IMR-90 (cell line): ENCODE measurements at regions not wholly inside any gene's neighbourhood (a gene's known extent, or its start where the extent isn't known, plus 50 kb on each side); places are given as distances from the start of the nearest gene placed in this dataset.

Source experiments
- ATAC-seq: fragments of 200-7000 bp; cut with Tn5 transposase; 2 replicates; pipeline ENCODE4 v1.9.1; 2020; ENCODE audit warnings: low read depth, mild to moderate bottlenecking, moderate library complexity
- BruUV-seq: library from RNA; stranded (reverse); fragments of 400-500 nt; replicated peaks from 2 replicates; lab custom pipeline; 2021; lab: Mats Ljungman, UMichigan
- CTCF ChIA-PET: fragments of 300-600 bp; formaldehyde crosslinking; extraction: SDS; loops from one replicate; lab custom pipeline; 2021; ENCODE audit warnings: antibody characterized with exemption; lab: Yijun Ruan, JAX
- POLR2A ChIA-PET: fragments of 300-600 bp; sonication (Branson Sonifier 250); formaldehyde crosslinking; loops from one replicate; lab custom pipeline; 2022; ENCODE audit warnings: antibody characterized with exemption; ENCODE audit not compliant: unreplicated experiment; lab: Charles Lee
- DNase-seq: peaks from one replicate; pipeline ENCODE4 v3.0.0; 2013
- H2AFZ ChIP-seq: replicated peaks from 2 replicates; pipeline ENCODE3; 2013; ENCODE audit warnings: low read length, mild to moderate bottlenecking; ENCODE audit not compliant: poor library complexity
- H2AK5ac ChIP-seq: 2 replicates; pipeline ENCODE4 v1.6.1; 2013; ENCODE audit warnings: low read depth, low read length, inconsistent platforms
- H2AK9ac ChIP-seq: replicated peaks from 2 replicates; pipeline ENCODE3; 2013; ENCODE audit warnings: mild to moderate bottlenecking, low read depth, low read length, moderate library complexity; ENCODE audit not compliant: poor library complexity
- H2BK120ac ChIP-seq: 2 replicates; pipeline ENCODE4 v1.6.1; 2013; ENCODE audit warnings: low read depth, low read length, inconsistent platforms
- H2BK15ac ChIP-seq: 3 replicates; pipeline ENCODE4 v1.6.1; 2013; ENCODE audit warnings: low read depth, low read length, inconsistent platforms
- H2BK20ac ChIP-seq: 2 replicates; pipeline ENCODE4 v1.6.1; 2013; ENCODE audit warnings: low read depth, mild to moderate bottlenecking, inconsistent platforms, low read length, moderate library complexity
- H2BK5ac ChIP-seq: 2 replicates; pipeline ENCODE4 v1.6.1; 2013; ENCODE audit warnings: mild to moderate bottlenecking, low read depth, low read length, inconsistent platforms; ENCODE audit not compliant: poor library complexity, severe bottlenecking
- H3K14ac ChIP-seq: replicated peaks from 2 replicates; pipeline ENCODE4 v1.6.1; 2013; ENCODE audit warnings: low read depth, low read length, inconsistent platforms
- H3K18ac ChIP-seq: 2 replicates; pipeline ENCODE4 v1.6.1; 2013; ENCODE audit warnings: low read depth, low read length, control low read depth
- H3K23ac ChIP-seq: 2 replicates; pipeline ENCODE4 v1.6.1; 2013; ENCODE audit warnings: low read depth, low read length, inconsistent platforms
- H3K27ac ChIP-seq: 2 replicates; pipeline ENCODE4 v1.5.1; 2013; ENCODE audit warnings: mild to moderate bottlenecking, control low read depth, low read length; ENCODE audit not compliant: insufficient read depth
- H3K27me3 ChIP-seq: 2 replicates; pipeline ENCODE4 v1.6.1; 2013; ENCODE audit warnings: low read length; ENCODE audit not compliant: control insufficient read depth, insufficient read depth
- H3K36me3 ChIP-seq: 2 replicates; pipeline ENCODE4 v1.6.1; 2013; ENCODE audit warnings: low read length, mixed read lengths; ENCODE audit not compliant: control insufficient read depth, insufficient read depth
- H3K4ac ChIP-seq: 2 replicates; pipeline ENCODE4 v1.6.1; 2013; ENCODE audit warnings: low read depth, low read length, inconsistent platforms
- H3K4me1 ChIP-seq: 2 replicates; pipeline ENCODE4 v1.6.1; 2013; ENCODE audit warnings: low read length, mixed read lengths; ENCODE audit not compliant: control insufficient read depth, insufficient read depth
- H3K4me2 ChIP-seq: 2 replicates; pipeline ENCODE4 v1.6.1; 2013; ENCODE audit warnings: low read depth, mild to moderate bottlenecking, control low read depth, low read length, moderate library complexity
- H3K4me3 ChIP-seq: 2 replicates; pipeline ENCODE4 v1.5.1; 2013; ENCODE audit warnings: low read depth, mild to moderate bottlenecking, control low read depth, low read length, moderate library complexity; ENCODE audit not compliant: insufficient read depth
- H3K56ac ChIP-seq: 2 replicates; pipeline ENCODE4 v1.6.1; 2013; ENCODE audit warnings: low read length, inconsistent platforms; ENCODE audit not compliant: insufficient read depth; ENCODE audit errors: extremely low read depth
- H3K79me1 ChIP-seq, 2 experiments: 2 replicates each; pipeline ENCODE4 v1.6.1; 2013; ENCODE audit warnings: low read length in 2 of 2, inconsistent platforms in 1 of 2, low read depth in 1 of 2
- H3K9ac ChIP-seq: 2 replicates; pipeline ENCODE4 v1.6.1; 2013; ENCODE audit warnings: low read depth, low read length, control low read depth
- H3K9me1 ChIP-seq: 2 replicates; pipeline ENCODE4 v1.6.1; 2013; ENCODE audit warnings: low read length, inconsistent platforms; ENCODE audit not compliant: insufficient read depth
- H3K9me3 ChIP-seq: 2 replicates; pipeline ENCODE4 v1.6.1; 2013; ENCODE audit warnings: low read length; ENCODE audit not compliant: control insufficient read depth, insufficient read depth
- H4K20me1 ChIP-seq: 2 replicates; pipeline ENCODE4 v1.6.1; 2013; ENCODE audit warnings: low read length, inconsistent platforms; ENCODE audit not compliant: insufficient read depth
- H4K5ac ChIP-seq: 2 replicates; pipeline ENCODE4 v1.6.1; 2013; ENCODE audit warnings: mild to moderate bottlenecking, low read depth, low read length, control low read depth
- H4K8ac ChIP-seq, 2 experiments: 2 replicates each; pipeline ENCODE4 v1.6.1; 2013; ENCODE audit warnings: low read depth in 2 of 2, low read length in 2 of 2, control low read depth in 1 of 2, inconsistent platforms in 1 of 2
- H4K91ac ChIP-seq: 2 replicates; pipeline ENCODE4 v1.6.1; 2013; ENCODE audit warnings: low read depth, low read length, inconsistent platforms; ENCODE audit not compliant: insufficient read depth
- BHLHE40 ChIP-seq: fragments of 150-350 bp; IDR thresholded peaks from 2 replicates; pipeline ENCODE4 v1.6.1; 2016; ENCODE audit warnings: mild to moderate bottlenecking, low read depth, low read length
- CEBPB ChIP-seq: IDR thresholded peaks from 2 replicates; pipeline ENCODE4 v1.6.1; 2012; ENCODE audit warnings: low read depth, low read length, improper control_type of control experiment
- CTCF ChIP-seq: conservative IDR thresholded peaks from 2 replicates; pipeline ENCODE4 v1.5.1; 2012; ENCODE audit warnings: mild to moderate bottlenecking, low read depth, low read length, improper control_type of control experiment
- MAZ ChIP-seq: IDR thresholded peaks from 2 replicates; pipeline ENCODE4 v1.6.1; 2012; ENCODE audit warnings: low read depth, mild to moderate bottlenecking, low read length, improper control_type of control experiment, moderate library complexity, borderline replicate concordance
- WGBS, 2 experiments: methylation state at CpG; one replicate each; pipeline versions ENCODE4 v1.1.5 to v1.1.7; 2013; ENCODE audit warnings: missing lambda C conversion rate in 2 of 2; ENCODE audit not compliant: insufficient read length in 1 of 2; ENCODE audit errors: extremely low coverage in 2 of 2; 5-methylcytosine and 5-hydroxymethylcytosine counted together
- dilution Hi-C: fragments of 300-500 bp; cut with HindIII; formaldehyde crosslinking; loops from one replicate; pipeline ENCODE4 v1.14.3; 2018; ENCODE audit warnings: low sequenced_read_pairs; ENCODE audit not compliant: unreplicated experiment
- in situ Hi-C: fragments of 300-500 bp; cut with MboI; formaldehyde crosslinking; loops from 3 replicates; pipeline ENCODE4 v1.14.3; 2019; ENCODE audit warnings: low sequenced_read_pairs, inconsistent platforms, mixed read lengths
- intact Hi-C: fragments of 100-400 bp; cut with micrococcal nuclease; formaldehyde crosslinking; loops from 2 replicates; pipeline ENCODE4 v1.10.0; 2022

GRCh38 chr13:40221460-40222201 is 444.8 kb downstream of the FOXO1 start:
- H4K5ac ChIP-seq = no peak overlapping the region
- H3K4me2 ChIP-seq = no peak overlapping the region
- no peak overlapping the region for H2BK120ac ChIP-seq
- no peak for ATAC-seq
- no peaks in the 10 kb centered on the region for H3K4me1 ChIP-seq
- no peaks in the 10 kb centered on the region for H3K79me1 ChIP-seq
- no TSS peak for BruUV-seq
- ChIA-PET POLR2A (interaction anchor here (0.6 kb wide), 1 partner anchor 118 kb away, joined by 11 read pairs; no protein-coding TSS in a partner anchor), CTCF (no interaction called here)
- no peak overlapping the region for H3K4ac ChIP-seq
- H4K20me1 ChIP-seq = no peaks in the 10 kb centered on the region
- no peaks in the 10 kb centered on the region for H3K27me3 ChIP-seq
- no peak overlapping the region for H3K18ac ChIP-seq
- H4K8ac ChIP-seq = no peak overlapping the region
- no peak overlapping the region for H3K56ac ChIP-seq
- no peak overlapping the region for H3K23ac ChIP-seq
- no peak overlapping the region for H2AK9ac ChIP-seq
- TF ChIP-seq CTCF (no peak), CEBPB (peak; percentile 46), MAZ (no peak), BHLHE40 (no peak)
- no peak overlapping the region for H2BK15ac ChIP-seq
- no peak overlapping the region for H2BK20ac ChIP-seq
- WGBS, 2 experiments = 72% methylated on average over 5 of the region's 10 CpGs; no CpG with 5 or more reads in 1 of the 2 experiments
- in situ Hi-C loops = no loop called here
- intact Hi-C loops = no loop called here
- no peak overlapping the region for H3K9ac ChIP-seq
- no peak overlapping the region for H3K4me3 ChIP-seq
- no peak overlapping the region for H4K91ac ChIP-seq
- dilution Hi-C loops = no loop called here
- no peaks in the 10 kb centered on the region for H3K36me3 ChIP-seq
- no peak overlapping the region for H2AFZ ChIP-seq
- no peak for DNase-seq
- no peak overlapping the region for H3K14ac ChIP-seq
- H3K27ac ChIP-seq = no peak overlapping the region
- no peak overlapping the region for H2AK5ac ChIP-seq
- H2BK5ac ChIP-seq = no peak overlapping the region
- H3K9me1 ChIP-seq = no peaks in the 10 kb centered on the region
- H3K9me3 ChIP-seq = no peaks in the 10 kb centered on the region
